OCI-LY1 (cell line): ENCODE measurements at regions not wholly inside any gene's neighbourhood (a gene's known extent, or its start where the extent isn't known, plus 50 kb on each side); places are given as distances from the start of the nearest gene placed in this dataset.

ENCODE experiments used
- H2AFZ ChIP-seq: fragments of 200-600 bp; sonication (generic), shearing (Covaris generic); 2 replicates; pipeline ENCODE4 v1.6.0; 2014; ENCODE audit warnings: antibody characterized with exemption, mild to moderate bottlenecking, low read length
- H3F3A ChIP-seq: fragments of 200-600 bp; sonication (generic), shearing (Covaris generic); 2 replicates; pipeline ENCODE4 v1.6.0; 2014; ENCODE audit warnings: mild to moderate bottlenecking, antibody characterized with exemption, low read length, moderate library complexity; ENCODE audit not compliant: insufficient read depth
- H3K27ac ChIP-seq: fragments of 200-600 bp; sonication (generic); 2 replicates; pipeline ENCODE4 v1.5.1; 2014; ENCODE audit warnings: low read length, mixed run types, mild to moderate bottlenecking, low read depth; ENCODE audit not compliant: poor library complexity, severe bottlenecking
- H3K27me3 ChIP-seq: fragments of 200-600 bp; sonication (generic); 2 replicates; pipeline ENCODE4 v1.6.0; 2014; ENCODE audit warnings: antibody characterized with exemption, mild to moderate bottlenecking, low read length, moderate library complexity; ENCODE audit not compliant: insufficient read depth
- H3K36me3 ChIP-seq: fragments of 200-600 bp; sonication (generic); 2 replicates; pipeline ENCODE4 v1.6.1; 2014; ENCODE audit warnings: mild to moderate bottlenecking, antibody characterized with exemption, low read length, moderate library complexity, mixed read lengths; ENCODE audit not compliant: insufficient read depth
- H3K4me1 ChIP-seq: fragments of 200-600 bp; sonication (generic); 2 replicates; pipeline ENCODE4 v1.5.1; 2014; ENCODE audit warnings: mild to moderate bottlenecking, low read length, moderate library complexity; ENCODE audit not compliant: insufficient read depth, severe bottlenecking
- H3K4me2 ChIP-seq: fragments of 200-600 bp; sonication (generic), shearing (Covaris generic); 2 replicates; pipeline ENCODE4 v1.6.1; 2014; ENCODE audit warnings: low read length
- H3K4me3 ChIP-seq: fragments of 200-600 bp; sonication (generic); 2 replicates; pipeline ENCODE4 v1.5.1; 2014; ENCODE audit warnings: low read length, low read depth, mild to moderate bottlenecking, mixed read lengths; ENCODE audit not compliant: poor library complexity, severe bottlenecking
- H3K79me2 ChIP-seq: fragments of 200-600 bp; shearing (Covaris generic); 2 replicates; pipeline ENCODE4 v1.6.1; 2016; ENCODE audit warnings: mixed run types, low read length, mixed read lengths; ENCODE audit not compliant: insufficient read depth
- H3K9ac ChIP-seq: fragments of 200-600 bp; sonication (generic), shearing (Covaris generic); 2 replicates; pipeline ENCODE4 v1.6.1; 2014; ENCODE audit warnings: mild to moderate bottlenecking, low read length, mixed read lengths
- H3K9me2 ChIP-seq: fragments of 200-600 bp; sonication (generic), shearing (Covaris generic); 2 replicates; pipeline ENCODE4 v1.6.1; 2014; ENCODE audit warnings: low read depth, mild to moderate bottlenecking, low read length, mixed read lengths
- H3K9me3 ChIP-seq: fragments of 200-600 bp; shearing (Covaris generic); 2 replicates; pipeline ENCODE4 v1.6.1; 2014; ENCODE audit warnings: low read length, mixed read lengths
- H4K20me1 ChIP-seq: fragments of 200-600 bp; sonication (generic), shearing (Covaris generic); 2 replicates; pipeline ENCODE4 v1.6.0; 2016; ENCODE audit warnings: mild to moderate bottlenecking, low read length; ENCODE audit not compliant: insufficient read depth
- EZH2 ChIP-seq: fragments of 200-600 bp; sonication (generic), shearing (Covaris generic); IDR thresholded peaks from 2 replicates; pipeline ENCODE4 v1.8.0; 2017; ENCODE audit warnings: borderline replicate concordance, mixed run types, mild to moderate bottlenecking, antibody characterized with exemption, low read length, moderate library complexity, mixed read lengths
- TF ChIP-seq, protein P1 (sequence below): fragments of 200-600 bp; sonication (generic), shearing (Covaris generic); IDR thresholded peaks from 2 replicates; pipeline ENCODE4 v1.5.1; 2017; ENCODE audit warnings: mild to moderate bottlenecking, antibody characterized with exemption, low read length, moderate library complexity, mixed read lengths

DNA sequence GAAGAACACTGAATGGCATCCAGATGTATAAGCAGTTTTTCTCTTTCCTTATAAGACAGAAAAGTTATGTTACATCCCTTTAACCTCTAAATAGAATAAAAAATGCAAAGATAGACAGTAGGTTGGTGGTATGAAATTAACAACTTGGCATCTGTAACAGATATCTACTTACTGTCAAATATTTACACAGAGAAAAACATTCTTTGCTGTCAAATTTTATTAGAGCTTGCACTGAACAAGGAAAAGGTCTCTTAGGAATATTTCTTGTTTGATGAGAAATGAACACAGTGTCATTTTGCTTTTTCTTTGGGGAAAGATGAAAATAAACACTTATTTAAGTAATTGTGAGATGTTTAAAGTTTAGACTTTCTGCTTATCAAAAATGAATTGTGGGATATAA lies 65.6 kb upstream of the PCDH15 start:
- H2AFZ ChIP-seq = no peak overlapping the region
- H3F3A ChIP-seq = no peaks in the 10 kb centered on the region
- H3K4me3 ChIP-seq = no peak overlapping the region
- H3K9me3 ChIP-seq = no peaks in the 10 kb centered on the region
- no peak overlapping the region for H3K9ac ChIP-seq
- no peak overlapping the region for H3K27ac ChIP-seq
- no peaks in the 10 kb centered on the region for H3K79me2 ChIP-seq
- no peaks in the 10 kb centered on the region for H3K27me3 ChIP-seq
- no peaks in the 10 kb centered on the region for H3K9me2 ChIP-seq
- TF ChIP-seq EZH2 = no peak
- TF ChIP-seq, protein P1, sequence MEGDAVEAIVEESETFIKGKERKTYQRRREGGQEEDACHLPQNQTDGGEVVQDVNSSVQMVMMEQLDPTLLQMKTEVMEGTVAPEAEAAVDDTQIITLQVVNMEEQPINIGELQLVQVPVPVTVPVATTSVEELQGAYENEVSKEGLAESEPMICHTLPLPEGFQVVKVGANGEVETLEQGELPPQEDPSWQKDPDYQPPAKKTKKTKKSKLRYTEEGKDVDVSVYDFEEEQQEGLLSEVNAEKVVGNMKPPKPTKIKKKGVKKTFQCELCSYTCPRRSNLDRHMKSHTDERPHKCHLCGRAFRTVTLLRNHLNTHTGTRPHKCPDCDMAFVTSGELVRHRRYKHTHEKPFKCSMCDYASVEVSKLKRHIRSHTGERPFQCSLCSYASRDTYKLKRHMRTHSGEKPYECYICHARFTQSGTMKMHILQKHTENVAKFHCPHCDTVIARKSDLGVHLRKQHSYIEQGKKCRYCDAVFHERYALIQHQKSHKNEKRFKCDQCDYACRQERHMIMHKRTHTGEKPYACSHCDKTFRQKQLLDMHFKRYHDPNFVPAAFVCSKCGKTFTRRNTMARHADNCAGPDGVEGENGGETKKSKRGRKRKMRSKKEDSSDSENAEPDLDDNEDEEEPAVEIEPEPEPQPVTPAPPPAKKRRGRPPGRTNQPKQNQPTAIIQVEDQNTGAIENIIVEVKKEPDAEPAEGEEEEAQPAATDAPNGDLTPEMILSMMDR = no peak
- no peaks in the 10 kb centered on the region for H4K20me1 ChIP-seq
- H3K36me3 ChIP-seq = no peaks in the 10 kb centered on the region
- no peaks in the 10 kb centered on the region for H3K4me1 ChIP-seq
- H3K4me2 ChIP-seq = no peak overlapping the region

DNA sequence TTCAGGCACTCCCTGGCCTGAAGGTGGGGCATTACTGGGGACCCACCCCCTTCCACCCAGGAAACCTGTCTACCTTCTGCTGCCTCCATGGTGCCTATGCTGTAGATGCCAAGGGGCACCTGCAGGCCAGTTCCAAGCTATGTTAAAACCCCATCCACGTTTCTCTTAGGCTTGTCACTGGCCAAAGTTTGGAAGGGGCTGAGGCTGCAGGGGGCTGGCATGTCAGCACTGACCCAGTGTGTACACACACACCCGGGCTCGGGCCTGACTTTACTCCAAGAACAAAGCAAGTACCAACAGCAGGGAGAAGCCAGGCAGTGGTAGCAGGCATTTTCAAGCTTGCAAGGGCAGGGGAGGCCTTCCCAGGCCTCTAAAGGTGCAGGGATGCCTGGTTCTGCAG lies 53.8 kb upstream of the PCDH15 start:
- TF ChIP-seq, protein P1 = no peak
- Histone ChIP-seq H3K9me3 (no peaks in the 10 kb centered on the region), H3K27me3 (no peaks in the 10 kb centered on the region), H3K4me3 (no peak overlapping the region), H3K79me2 (no peaks in the 10 kb centered on the region), H3K36me3 (no peaks in the 10 kb centered on the region), H2AFZ (no peak overlapping the region), H3K4me2 (no peak overlapping the region), H3K4me1 (no peaks in the 10 kb centered on the region), H4K20me1 (no peaks in the 10 kb centered on the region), H3K9ac (no peak overlapping the region), H3F3A (no peaks in the 10 kb centered on the region), H3K9me2 (no peaks in the 10 kb centered on the region), H3K27ac (no peak overlapping the region)

DNA sequence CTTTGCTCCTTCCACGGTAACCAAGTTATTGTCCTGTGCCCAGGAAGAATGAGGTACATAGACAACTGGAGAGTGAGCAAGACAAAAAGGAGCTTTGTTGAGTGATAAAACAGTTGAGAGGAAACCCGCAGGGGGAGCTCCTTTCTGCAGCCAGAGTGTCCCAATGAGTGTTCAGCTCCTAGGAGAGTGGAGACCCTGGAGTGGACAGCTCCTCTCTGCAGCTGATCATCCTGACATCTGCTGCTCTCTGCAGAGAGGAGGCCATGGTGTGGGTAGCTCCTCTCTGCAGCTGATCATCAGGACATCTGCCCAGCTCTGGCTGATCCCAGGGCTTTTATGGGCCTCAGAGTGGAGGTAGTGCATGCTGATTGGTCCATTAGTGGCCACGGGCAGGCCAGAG lies 53.4 kb upstream of the PCDH15 start:
- Histone ChIP-seq H3K9me2 (no peaks in the 10 kb centered on the region), H3K4me2 (no peak overlapping the region), H3K79me2 (no peaks in the 10 kb centered on the region), H4K20me1 (no peaks in the 10 kb centered on the region), H3K4me3 (no peak overlapping the region), H3K9ac (no peak overlapping the region), H3K27ac (no peak overlapping the region), H2AFZ (no peak overlapping the region), H3K9me3 (no peaks in the 10 kb centered on the region), H3K27me3 (no peaks in the 10 kb centered on the region), H3K4me1 (no peaks in the 10 kb centered on the region), H3F3A (no peaks in the 10 kb centered on the region), H3K36me3 (no peaks in the 10 kb centered on the region)
- TF ChIP-seq, protein P1 = no peak
- no peak for TF ChIP-seq EZH2
